ENCODE measurements at regions not wholly inside any gene's neighbourhood (a gene's known extent, or its start where the extent isn't known, plus 50 kb on each side); places are given as distances from the start of the nearest gene placed in this dataset.
"Not testable (repeated sequence)": the region's sequence is repeated elsewhere in the genome, so short reads cannot be mapped to it uniquely, and the experiment has no call there.

- peak; percentile 63 for DNase-seq
Measured at GRCh38 chr16:22436823-22437652, 62.6 kb upstream of the CDR2 start.

GRCh38 chr16:22436326-22436822 lies 62.0 kb upstream of the CDR2 start:
- not testable (repeated sequence) for DNase-seq

GRCh38 chr16:22431314-22431713 lies 56.9 kb upstream of the CDR2 start:
- not testable (repeated sequence) for DNase-seq

- no peak for DNase-seq
Measured at GRCh38 chr16:22428654-22429053, 54.2 kb upstream of the CDR2 start.

- no peak for DNase-seq
Measured at GRCh38 chr16:22427556-22427955, 53.1 kb upstream of the CDR2 start.

GRCh38 chr16:22425847-22426246 lies 51.4 kb upstream of the CDR2 start:
- no peak for DNase-seq

- DNase-seq: no peak
Measured at GRCh38 chr16:22425036-22425801, 50.8 kb upstream of the CDR2 start.

- DNase-seq: no peak
Measured at GRCh38 chr16:22424161-22424937, 49.9 kb upstream of the CDR2 start.
